HG03066 (cell line): ENCODE measurements at regions not wholly inside any gene's neighbourhood (a gene's known extent, or its start where the extent isn't known, plus 50 kb on each side); places are given as distances from the start of the nearest gene placed in this dataset.
"Not testable (repeated sequence)": the region's sequence is repeated elsewhere in the genome, so short reads cannot be mapped to it uniquely, and the experiment has no call there.

Experiments used
- ATAC-seq: cut with Tn5 transposase; IDR thresholded peaks from one replicate; pipeline ENCODE4 v1.9.1; 2021; ENCODE audit warnings: low read depth; ENCODE audit not compliant: unreplicated experiment

GRCh38 chr5:116806836-116807235 is 232.2 kb upstream of the SEMA6A start:
- no peak for ATAC-seq

- ATAC-seq = no peak
Observed at GRCh38 chr5:116799401-116799800, 224.8 kb upstream of the SEMA6A start.

- ATAC-seq = no peak
Observed at GRCh38 chr5:116795189-116795588, 220.6 kb upstream of the SEMA6A start.

GRCh38 chr5:116789522-116789921 is 214.9 kb upstream of the SEMA6A start:
- ATAC-seq = no peak

- no peak for ATAC-seq
Observed at GRCh38 chr5:116788851-116789403, 214.3 kb upstream of the SEMA6A start.

- ATAC-seq = no peak
Observed at GRCh38 chr5:116787570-116787969, 212.9 kb upstream of the SEMA6A start.

- no peak for ATAC-seq
Observed at GRCh38 chr5:116785106-116785505, 210.5 kb upstream of the SEMA6A start.

- ATAC-seq = no peak
Observed at GRCh38 chr5:116779846-116780245, 205.2 kb upstream of the SEMA6A start.

- ATAC-seq = no peak
Observed at GRCh38 chr5:116778651-116779280, 204.1 kb upstream of the SEMA6A start.

GRCh38 chr5:116778032-116778431 is 203.4 kb upstream of the SEMA6A start:
- ATAC-seq = no peak

GRCh38 chr5:116773926-116774325 is 199.3 kb upstream of the SEMA6A start:
- ATAC-seq = no peak

- ATAC-seq = no peak
Observed at GRCh38 chr5:116772806-116773205, 198.2 kb upstream of the SEMA6A start.

- no peak for ATAC-seq
Observed at GRCh38 chr5:116772152-116772501, 197.5 kb upstream of the SEMA6A start.

- ATAC-seq = no peak
Observed at GRCh38 chr5:116771466-116772151, 197.0 kb upstream of the SEMA6A start.

GRCh38 chr5:116769953-116770352 is 195.3 kb upstream of the SEMA6A start:
- ATAC-seq = not testable (repeated sequence)

- ATAC-seq = no peak
Observed at GRCh38 chr5:116769470-116769869, 194.8 kb upstream of the SEMA6A start.

- no peak for ATAC-seq
Observed at GRCh38 chr5:116766470-116766947, 191.9 kb upstream of the SEMA6A start.

- no peak for ATAC-seq
Observed at GRCh38 chr5:116765441-116765840, 190.8 kb upstream of the SEMA6A start.

- no peak for ATAC-seq
Observed at GRCh38 chr5:116764941-116765340, 190.3 kb upstream of the SEMA6A start.

GRCh38 chr5:116763987-116764866 is 189.6 kb upstream of the SEMA6A start:
- ATAC-seq = peak; percentile 57
